ENCODE measurements at regions not wholly inside any gene's neighbourhood (a gene's known extent, or its start where the extent isn't known, plus 50 kb on each side); places are given as distances from the start of the nearest gene placed in this dataset.

DNA sequence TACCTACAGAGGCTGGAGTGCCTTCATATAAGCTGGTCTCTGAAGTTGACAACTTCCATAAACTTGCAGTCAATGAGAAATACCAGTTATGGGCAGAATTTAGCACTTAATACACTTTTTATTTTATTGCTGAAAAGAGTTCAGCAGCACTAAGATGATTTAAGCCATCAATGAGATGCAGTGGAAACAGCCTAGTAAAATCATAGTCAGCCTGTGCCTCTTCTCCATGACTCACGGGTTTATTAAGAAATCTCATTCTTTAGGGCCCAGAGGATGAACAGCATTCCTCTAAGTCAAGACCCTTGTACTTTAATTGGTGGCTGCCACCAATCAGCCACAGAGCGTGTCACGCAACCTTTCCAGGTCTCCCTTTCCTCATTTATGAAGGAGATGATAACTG, 1357.9 kb upstream of the CELF4 start:
- in situ Hi-C loops (cut with MboI; ENCODE audit: low pct_ligation_motif_present in 1 of 4, low pct_unique_long_range_greater_than_20kb in 1 of 4, low sequenced_read_pairs in 3 of 4) (no loop called here), intact Hi-C loops (cut with DNase I; ENCODE audit: low total_unique reads) (no loop called here)
- no peaks in the 10 kb centered on the region for H3K4me1 ChIP-seq
- TF ChIP-seq, protein P1, sequence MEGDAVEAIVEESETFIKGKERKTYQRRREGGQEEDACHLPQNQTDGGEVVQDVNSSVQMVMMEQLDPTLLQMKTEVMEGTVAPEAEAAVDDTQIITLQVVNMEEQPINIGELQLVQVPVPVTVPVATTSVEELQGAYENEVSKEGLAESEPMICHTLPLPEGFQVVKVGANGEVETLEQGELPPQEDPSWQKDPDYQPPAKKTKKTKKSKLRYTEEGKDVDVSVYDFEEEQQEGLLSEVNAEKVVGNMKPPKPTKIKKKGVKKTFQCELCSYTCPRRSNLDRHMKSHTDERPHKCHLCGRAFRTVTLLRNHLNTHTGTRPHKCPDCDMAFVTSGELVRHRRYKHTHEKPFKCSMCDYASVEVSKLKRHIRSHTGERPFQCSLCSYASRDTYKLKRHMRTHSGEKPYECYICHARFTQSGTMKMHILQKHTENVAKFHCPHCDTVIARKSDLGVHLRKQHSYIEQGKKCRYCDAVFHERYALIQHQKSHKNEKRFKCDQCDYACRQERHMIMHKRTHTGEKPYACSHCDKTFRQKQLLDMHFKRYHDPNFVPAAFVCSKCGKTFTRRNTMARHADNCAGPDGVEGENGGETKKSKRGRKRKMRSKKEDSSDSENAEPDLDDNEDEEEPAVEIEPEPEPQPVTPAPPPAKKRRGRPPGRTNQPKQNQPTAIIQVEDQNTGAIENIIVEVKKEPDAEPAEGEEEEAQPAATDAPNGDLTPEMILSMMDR (IDR thresholded peaks at IDR 0.05) = no peak
- no peak overlapping the region for H3K4me3 ChIP-seq
- no peak for DNase-seq
- no peaks in the 10 kb centered on the region for H3K36me3 ChIP-seq
- H3K27me3 ChIP-seq = no peaks in the 10 kb centered on the region
- WGBS, 2 donors (ENCODE audit: low coverage in 1 of 2) = 70 to 81% methylated on average over 2 to 3 of the region's 3 CpGs
- H3K27ac ChIP-seq = no peak overlapping the region
- H3K9me3 ChIP-seq = no peaks in the 10 kb centered on the region

GRCh38 chr18:38923126-38923525, 1357.5 kb upstream of the CELF4 start:
- in situ Hi-C loops (cut with MboI; ENCODE audit: low pct_ligation_motif_present in 1 of 4, low pct_unique_long_range_greater_than_20kb in 1 of 4, low sequenced_read_pairs in 3 of 4) (no loop called here), intact Hi-C loops (cut with DNase I; ENCODE audit: low total_unique reads) (no loop called here)
- Histone ChIP-seq H3K36me3 (no peaks in the 10 kb centered on the region), H3K4me3 (no peak overlapping the region), H3K27ac (no peak overlapping the region), H3K4me1 (no peaks in the 10 kb centered on the region), H3K27me3 (no peaks in the 10 kb centered on the region), H3K9me3 (no peaks in the 10 kb centered on the region)
- TF ChIP-seq POLR2AphosphoS5 (IDR thresholded peaks at IDR 0.05) (no peak), POLR2A (IDR thresholded peaks at IDR 0.05) (no peak), EP300 (IDR thresholded peaks at IDR 0.05; ENCODE audit: low read depth) (no peak)
- WGBS, 2 donors (ENCODE audit: low coverage in 1 of 2) = 70 to 100% methylated on average over 1 of the region's 1 CpG
- DNase-seq = no peak

- Histone ChIP-seq H3K27me3 (no peaks in the 10 kb centered on the region), H3K36me3 (no peaks in the 10 kb centered on the region), H3K4me1 (no peaks in the 10 kb centered on the region), H3K4me3 (no peak overlapping the region), H3K9me3 (no peaks in the 10 kb centered on the region), H3K27ac (no peak overlapping the region)
- intact Hi-C loops (cut with DNase I; ENCODE audit: low total_unique reads) (no loop called here), in situ Hi-C loops (cut with MboI; ENCODE audit: low pct_ligation_motif_present in 1 of 4, low pct_unique_long_range_greater_than_20kb in 1 of 4, low sequenced_read_pairs in 3 of 4) (no loop called here)
- DNase-seq = no peak
- no peak for TF ChIP-seq POLR2AphosphoS5 (IDR thresholded peaks at IDR 0.05)
- TF ChIP-seq EP300 (IDR thresholded peaks at IDR 0.05; ENCODE audit: low read depth) = no peak
- TF ChIP-seq, protein P1 (IDR thresholded peaks at IDR 0.05) = no peak
- TF ChIP-seq POLR2A (IDR thresholded peaks at IDR 0.05) = no peak
- WGBS, 2 donors (ENCODE audit: low coverage in 1 of 2) = 79 to 81% methylated on average over 2 of the region's 2 CpGs
Measured at GRCh38 chr18:38909972-38910371, 1344.4 kb upstream of the CELF4 start.

- Histone ChIP-seq H3K27ac (no peak overlapping the region), H3K27me3 (no peaks in the 10 kb centered on the region), H3K9me3 (no peaks in the 10 kb centered on the region), H3K36me3 (no peaks in the 10 kb centered on the region), H3K4me1 (no peaks in the 10 kb centered on the region), H3K4me3 (no peak overlapping the region)
- 56 to 65% methylated on average over 2 of the region's 2 CpGs for WGBS, 2 donors (ENCODE audit: low coverage in 1 of 2)
- in situ Hi-C loops (cut with MboI; ENCODE audit: low pct_ligation_motif_present in 1 of 4, low pct_unique_long_range_greater_than_20kb in 1 of 4, low sequenced_read_pairs in 3 of 4) (no loop called here), intact Hi-C loops (cut with DNase I; ENCODE audit: low total_unique reads) (no loop called here)
- DNase-seq = no peak
- no peak for TF ChIP-seq POLR2AphosphoS5 (IDR thresholded peaks at IDR 0.05)
- TF ChIP-seq POLR2A (IDR thresholded peaks at IDR 0.05) = no peak
- TF ChIP-seq, protein P1 (IDR thresholded peaks at IDR 0.05) = no peak
- TF ChIP-seq EP300 (IDR thresholded peaks at IDR 0.05; ENCODE audit: low read depth) = no peak
Measured at GRCh38 chr18:38902796-38903195, 1337.2 kb upstream of the CELF4 start.

DNA sequence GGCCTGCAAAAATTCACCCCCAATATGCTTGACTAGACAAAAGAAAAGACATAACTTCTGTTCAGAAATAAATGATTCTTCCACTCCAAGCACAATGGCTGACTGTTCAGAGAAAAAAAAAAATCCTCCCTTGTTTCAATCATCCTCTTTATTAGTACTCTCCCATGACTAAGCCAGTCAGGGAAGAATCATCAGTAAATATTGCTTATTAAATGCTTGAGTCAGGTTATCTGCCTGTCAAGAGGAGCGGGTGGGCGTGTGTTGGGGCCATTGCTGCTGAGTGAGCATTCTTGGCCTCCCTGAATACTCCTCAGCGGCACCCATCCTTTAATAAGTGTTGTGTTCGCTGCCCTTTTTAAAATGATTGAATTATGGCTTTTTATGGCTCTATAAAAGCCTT, 1334.8 kb upstream of the CELF4 start:
- Histone ChIP-seq H3K4me3 (no peak overlapping the region), H3K4me1 (no peaks in the 10 kb centered on the region), H3K27me3 (no peaks in the 10 kb centered on the region), H3K9me3 (no peaks in the 10 kb centered on the region), H3K27ac (no peak overlapping the region), H3K36me3 (no peaks in the 10 kb centered on the region)
- intact Hi-C loops (cut with DNase I; ENCODE audit: low total_unique reads) = no loop called here
- WGBS, 2 donors (ENCODE audit: low coverage in 1 of 2) = 57 to 78% methylated on average over 4 of the region's 4 CpGs
- TF ChIP-seq EP300 (IDR thresholded peaks at IDR 0.05; ENCODE audit: low read depth) = no peak
- TF ChIP-seq, protein P1 (IDR thresholded peaks at IDR 0.05) = no peak
- no peak for TF ChIP-seq POLR2AphosphoS5 (IDR thresholded peaks at IDR 0.05)
- TF ChIP-seq POLR2A (IDR thresholded peaks at IDR 0.05) = no peak
- DNase-seq = no peak
- in situ Hi-C loops (cut with MboI; ENCODE audit: low pct_ligation_motif_present in 1 of 4, low pct_unique_long_range_greater_than_20kb in 1 of 4, low sequenced_read_pairs in 3 of 4) = no loop called here
